Activated T-cell treated with anti-CD3 and anti-CD28 coated beads, Interleukin-2, amount 50 U/mL, for 48 hours (primary cell): ENCODE measurements at regions not wholly inside any gene's neighbourhood (a gene's known extent, or its start where the extent isn't known, plus 50 kb on each side); places are given as distances from the start of the nearest gene placed in this dataset.
"Not testable (repeated sequence)": the region's sequence is repeated elsewhere in the genome, so short reads cannot be mapped to it uniquely, and the experiment has no call there.

Experiments
- DNase-seq, 2 experiments: peaks; one replicate each; pipeline ENCODE4 v3.0.0-alpha.2; 2020

DNA sequence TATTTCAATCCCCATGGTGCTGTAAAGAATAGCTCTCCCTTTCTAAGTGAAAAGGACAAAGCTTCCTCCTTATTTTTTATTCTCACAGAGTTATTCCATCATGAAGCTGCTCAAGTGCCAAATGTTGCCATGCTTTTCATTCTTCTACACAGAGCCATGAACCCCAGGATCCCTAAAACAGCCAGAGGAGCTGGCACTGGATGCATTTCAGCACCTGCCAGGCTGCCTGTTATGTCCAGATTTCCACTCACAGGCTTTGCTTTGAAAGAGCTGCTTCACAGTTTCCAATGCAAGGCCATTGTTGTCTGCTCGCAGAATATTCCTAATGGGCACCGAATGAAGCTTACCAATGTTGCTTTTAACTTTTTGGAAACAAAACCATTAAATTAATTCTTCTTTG, 256.2 kb upstream of the NPSR1 start:
- no peak for DNase-seq

DNA sequence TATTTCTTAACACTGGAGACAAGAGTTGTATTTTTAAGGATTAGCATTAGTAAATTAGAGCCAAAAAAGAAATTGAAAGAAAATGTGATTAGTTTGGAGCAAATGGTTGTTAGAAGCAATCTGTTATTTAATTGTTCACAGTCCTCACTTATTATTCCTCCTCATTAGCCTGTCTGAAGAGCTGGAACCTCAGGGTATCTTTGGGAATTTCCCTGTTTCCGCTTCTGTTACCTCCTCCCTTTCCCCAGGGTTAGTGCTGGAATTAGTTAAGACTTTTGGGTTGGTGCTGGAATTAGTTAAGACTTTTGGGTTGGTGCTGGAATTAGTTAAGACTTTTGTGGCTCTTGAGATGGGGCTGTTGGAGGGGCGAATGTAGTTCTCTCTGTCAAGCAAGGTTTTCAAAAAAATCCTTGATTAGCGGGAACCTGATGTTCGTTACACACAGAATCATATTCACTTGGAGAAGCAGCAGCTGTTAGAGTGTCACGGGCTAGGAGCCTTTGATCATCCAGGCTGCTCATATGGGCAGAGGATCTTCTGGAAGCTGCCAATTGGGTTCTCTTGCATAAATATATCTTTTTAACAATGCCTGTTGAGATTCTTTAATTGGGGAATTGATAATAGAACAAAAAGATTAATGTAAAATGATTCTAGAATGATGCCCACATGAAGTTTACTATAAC, 251.0 kb upstream of the NPSR1 start:
- no peak for DNase-seq

- no peak for DNase-seq
Measured at GRCh38 chr7:34407586-34407985, 250.4 kb upstream of the NPSR1 start.

DNA sequence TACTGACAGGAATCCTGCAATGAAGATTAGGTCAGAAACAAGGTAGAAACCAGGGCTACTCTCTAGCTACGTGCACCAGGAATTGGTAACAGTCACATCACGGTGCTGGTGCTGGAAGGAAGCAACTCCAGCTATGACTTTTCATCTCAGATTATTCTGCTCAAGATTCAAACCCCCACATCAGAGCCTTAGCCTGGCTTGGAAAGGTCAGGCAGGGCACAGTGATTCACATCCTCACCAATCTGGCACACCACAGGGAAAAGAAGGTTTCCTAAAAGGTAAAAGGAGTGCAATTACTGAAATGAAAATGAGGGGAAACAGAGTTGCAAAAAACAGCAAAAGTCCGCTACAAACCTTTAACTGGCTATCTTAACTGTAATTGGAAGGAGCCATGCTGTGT, 240.2 kb upstream of the NPSR1 start:
- no peak for DNase-seq

GRCh38 chr7:34421526-34421925, 236.5 kb upstream of the NPSR1 start:
- DNase-seq, result no peak

DNA sequence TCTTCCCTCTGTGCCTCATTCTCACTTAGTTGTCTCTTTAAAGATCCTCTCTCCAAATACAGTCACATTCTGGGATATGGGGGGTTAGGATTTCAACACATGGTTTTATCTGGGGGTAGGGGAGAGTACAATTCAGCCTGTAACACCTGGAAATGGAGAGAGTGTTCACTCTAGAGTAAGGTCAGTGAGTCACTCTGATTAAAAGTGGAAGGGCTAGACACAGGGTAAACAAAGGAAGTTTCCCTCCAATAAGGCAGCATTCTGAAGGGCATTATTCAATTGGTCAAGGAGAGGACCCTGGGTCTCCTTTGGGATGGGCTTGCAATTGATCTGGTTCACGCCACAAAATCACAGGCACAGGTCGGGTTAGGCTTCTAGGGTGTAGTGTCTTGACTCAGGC, 232.8 kb upstream of the NPSR1 start:
- DNase-seq, result no peak

GRCh38 chr7:34425631-34426384, 232.2 kb upstream of the NPSR1 start:
- DNase-seq, result no peak

DNA sequence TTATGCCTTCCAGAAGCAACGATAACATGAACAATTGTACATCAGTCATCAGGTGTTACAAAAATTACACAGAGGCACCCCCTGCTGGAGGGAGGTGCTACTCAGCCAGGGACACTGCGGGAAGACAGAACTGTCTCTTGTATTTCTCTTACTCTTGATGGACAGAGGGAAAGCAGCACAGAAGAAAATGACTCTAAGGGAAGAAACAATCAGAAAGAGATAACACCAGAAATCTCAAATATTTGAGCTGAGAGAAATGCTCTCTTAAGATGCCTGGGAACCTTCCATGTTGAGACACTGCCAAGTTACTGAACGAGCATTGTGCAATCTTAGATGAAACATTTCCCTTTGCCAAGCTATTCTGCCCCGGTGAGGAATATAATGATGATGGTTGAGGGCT, 227.6 kb upstream of the NPSR1 start:
- no peak for DNase-seq

DNA sequence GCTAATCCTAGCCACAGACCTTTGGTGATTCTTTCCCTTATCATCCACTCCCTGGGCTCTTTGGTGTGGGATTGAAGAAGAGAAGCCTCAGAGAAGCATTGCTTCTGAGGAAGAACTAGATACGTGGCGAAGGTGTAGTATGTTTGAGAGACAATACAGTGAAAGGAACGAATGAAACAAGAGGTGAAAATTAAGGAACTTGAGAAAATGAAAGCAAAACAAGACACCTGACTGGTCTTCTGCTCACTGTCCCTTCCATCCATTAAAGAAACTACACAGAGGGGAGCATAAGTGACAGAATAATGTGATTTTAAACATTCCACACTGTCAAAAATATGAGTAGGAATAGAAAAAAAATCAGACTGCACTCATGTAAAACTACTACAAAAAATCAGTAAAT, 219.6 kb upstream of the NPSR1 start:
- no peak for DNase-seq

DNA sequence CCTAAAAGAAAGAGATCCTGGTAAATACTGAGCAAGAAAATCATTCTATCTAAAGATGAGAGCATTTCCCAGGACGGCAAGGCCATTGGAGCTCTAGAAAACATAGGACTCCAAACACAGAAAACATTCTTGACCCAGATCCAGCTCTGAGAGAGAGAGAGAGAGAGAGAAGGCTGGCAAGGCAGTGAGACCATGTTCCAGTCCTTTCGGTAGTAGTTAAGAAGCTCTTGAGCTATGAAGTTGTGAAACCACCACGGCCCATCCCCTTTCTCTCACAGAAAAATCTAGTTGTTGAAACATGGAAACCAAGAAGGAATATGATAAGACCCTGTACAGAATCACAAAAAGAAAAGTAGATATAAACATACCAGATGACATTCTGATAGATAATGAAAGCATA, 212.4 kb upstream of the NPSR1 start:
- no peak for DNase-seq

- DNase-seq, result not testable (repeated sequence)
Measured at GRCh38 chr7:34448531-34448930, 209.5 kb upstream of the NPSR1 start.

DNA sequence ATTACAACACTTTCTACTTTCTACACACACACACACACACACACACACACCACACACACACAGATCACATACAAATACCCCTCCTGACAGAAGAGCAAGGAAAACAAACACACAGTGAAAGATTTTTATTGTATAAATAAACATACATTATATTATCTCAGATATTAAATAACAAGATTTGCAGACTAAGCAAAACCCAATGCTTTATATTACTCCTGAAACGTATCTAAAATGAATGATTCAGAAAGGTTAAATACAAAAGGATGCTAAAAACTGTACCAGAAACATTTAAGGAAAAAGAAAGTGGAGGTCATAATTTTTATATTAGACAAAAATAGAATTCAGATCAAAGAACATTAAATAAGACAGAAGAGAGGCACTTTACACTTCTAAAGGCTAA, 208.3 kb upstream of the NPSR1 start:
- no peak for DNase-seq

- no peak for DNase-seq
Measured at GRCh38 chr7:34451183-34451582, 206.8 kb upstream of the NPSR1 start.

DNA sequence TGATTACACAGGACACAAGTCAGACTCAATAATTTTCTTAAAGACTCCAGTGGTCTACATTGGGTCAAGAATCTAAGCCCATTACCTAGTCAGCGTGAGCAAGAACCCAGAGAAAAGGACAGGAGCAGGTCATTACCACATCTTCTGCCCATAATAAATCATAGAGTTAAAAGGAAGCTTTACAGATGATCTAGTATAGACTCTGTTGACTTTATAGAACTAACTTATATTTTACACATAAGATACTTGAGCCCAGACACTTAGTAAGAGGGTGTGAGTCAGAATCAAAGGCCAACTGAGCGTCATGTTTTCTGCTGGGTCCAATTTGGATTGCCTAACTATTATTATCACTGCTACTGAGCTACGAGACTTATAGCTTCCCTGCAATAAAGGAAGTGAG, 206.1 kb upstream of the NPSR1 start:
- DNase-seq, result no peak

DNA sequence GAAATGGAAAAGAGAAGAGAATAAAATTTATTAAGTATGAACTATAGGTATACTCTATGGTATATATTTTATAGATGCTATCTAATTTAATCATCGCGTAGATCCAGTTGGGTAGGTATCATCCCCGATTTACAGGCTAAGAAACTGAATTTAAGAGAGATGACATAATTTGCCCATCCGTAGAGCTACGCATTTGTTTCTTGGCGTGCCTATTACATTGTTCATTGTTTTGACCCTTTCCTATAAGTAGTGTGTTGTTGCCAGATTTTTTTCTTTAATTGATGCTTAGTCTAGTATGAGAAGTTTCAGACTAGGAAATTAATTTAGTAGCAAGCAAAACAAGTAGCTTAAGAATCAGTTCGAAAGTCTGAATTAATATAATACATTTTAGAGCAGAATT, 205.7 kb upstream of the NPSR1 start:
- no peak for DNase-seq

GRCh38 chr7:34453150-34453549, 204.9 kb upstream of the NPSR1 start:
- no peak for DNase-seq

DNA sequence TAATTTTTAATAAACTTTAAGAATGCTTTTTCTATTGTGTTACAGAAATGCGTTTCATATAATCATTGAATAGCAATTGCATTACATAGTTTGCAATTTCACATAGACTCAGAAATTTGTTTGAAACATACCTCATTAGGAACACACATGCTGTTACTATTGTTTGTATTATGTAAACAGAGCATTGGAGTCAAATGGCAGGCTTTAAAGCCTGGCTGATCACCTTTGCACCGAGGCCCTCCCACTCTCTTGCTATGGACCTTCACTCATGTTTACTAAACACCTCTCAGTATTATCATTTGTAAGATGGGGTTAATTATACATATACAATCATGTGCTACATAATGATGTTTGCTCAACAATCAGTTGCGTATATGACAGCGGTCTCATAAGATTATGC, 203.6 kb upstream of the NPSR1 start:
- DNase-seq, result no peak

- DNase-seq, result no peak
Measured at GRCh38 chr7:34457329-34457728, 200.7 kb upstream of the NPSR1 start.

DNA sequence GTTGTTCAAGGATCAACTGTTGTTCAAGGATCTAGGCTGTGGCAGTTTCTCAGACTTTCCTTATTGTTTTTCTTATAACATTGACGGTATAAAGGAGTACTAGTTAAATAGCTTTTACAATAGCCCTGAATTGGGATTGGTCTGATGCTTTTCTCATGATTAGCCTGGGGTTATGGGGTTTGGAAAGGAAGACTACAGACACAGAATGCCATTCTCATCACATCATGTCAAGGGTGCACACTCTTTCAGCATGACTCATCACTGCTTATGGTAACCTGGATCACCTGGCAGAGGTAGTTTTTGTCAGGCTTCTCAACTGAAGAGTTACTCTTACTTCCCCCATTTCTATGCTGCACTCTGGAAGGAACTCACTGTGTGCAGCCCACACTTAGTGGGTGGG, 194.2 kb upstream of the NPSR1 start:
- no peak for DNase-seq

DNA sequence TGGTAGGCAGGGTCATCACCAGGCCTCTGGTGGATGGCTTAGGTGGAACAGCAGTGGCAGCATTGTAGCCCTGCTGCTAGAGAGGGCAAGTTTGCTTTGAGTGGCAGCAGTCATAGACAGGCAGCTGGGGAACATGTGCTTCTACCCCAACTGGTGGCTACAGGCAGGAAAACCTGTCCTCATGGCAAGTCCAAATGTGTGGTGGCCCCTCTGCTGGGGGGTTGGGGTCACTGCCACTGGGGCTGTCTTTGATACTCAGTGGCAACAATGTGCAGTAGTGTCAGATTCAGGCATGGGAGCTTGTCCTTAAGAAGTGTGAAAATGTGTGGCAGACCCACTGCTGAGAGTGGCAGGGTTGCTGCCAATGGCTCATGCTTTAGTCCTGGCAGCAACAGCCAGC, 186.2 kb upstream of the NPSR1 start:
- DNase-seq, result no peak

DNA sequence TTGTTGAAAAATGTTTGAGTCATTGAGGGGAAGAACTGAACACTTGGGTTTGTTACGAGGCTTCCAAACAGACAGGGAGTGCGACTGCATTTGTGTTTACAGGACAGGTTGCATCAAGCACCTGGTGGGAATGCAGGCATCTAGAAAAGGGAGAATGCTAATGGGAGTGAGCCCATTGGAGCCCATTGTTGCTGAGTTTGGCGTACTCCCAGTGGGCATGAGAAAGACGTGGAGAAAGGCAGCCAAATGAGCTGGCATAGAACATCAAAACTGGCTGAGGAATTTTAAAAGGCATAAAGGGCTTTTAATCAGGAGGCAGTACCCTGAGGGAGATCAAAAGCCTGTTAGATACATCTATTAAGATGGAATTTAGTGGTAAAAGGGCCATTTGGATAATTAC, 171.6 kb upstream of the NPSR1 start:
- no peak for DNase-seq

DNA sequence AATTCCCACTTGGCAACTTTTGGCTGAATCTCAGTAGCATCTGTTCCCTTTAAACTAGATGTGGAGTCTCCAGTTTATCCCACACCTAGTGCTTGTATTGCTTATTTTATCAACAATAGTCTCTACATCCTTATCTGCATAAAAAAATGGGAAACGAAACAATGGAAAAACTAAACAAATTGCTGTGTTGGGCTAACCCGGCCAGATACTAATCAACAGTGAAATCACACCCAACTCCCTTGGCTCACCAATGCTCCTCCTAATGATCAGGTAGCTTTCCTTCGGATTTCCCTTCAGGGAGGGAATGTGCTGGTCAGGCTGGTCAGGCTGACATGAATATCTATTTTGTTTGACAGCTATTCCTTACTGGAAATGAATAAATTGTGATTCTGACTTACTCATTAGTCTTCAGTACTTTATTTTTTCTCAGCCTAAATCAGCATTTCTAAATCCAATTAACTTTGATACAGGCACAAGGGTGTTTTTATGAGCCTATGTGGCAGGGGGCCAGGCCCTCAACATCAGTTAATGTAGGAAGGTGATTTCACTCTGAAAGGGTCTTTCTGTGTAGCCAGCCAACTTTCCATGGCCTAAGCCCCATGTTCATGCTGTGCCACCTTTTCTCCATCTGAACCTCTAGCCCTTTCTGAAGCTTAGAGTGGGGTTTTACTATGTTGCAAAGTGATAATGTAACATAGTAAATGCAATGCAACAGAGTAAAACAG, 170.5 kb upstream of the NPSR1 start:
- DNase-seq, result no peak

DNA sequence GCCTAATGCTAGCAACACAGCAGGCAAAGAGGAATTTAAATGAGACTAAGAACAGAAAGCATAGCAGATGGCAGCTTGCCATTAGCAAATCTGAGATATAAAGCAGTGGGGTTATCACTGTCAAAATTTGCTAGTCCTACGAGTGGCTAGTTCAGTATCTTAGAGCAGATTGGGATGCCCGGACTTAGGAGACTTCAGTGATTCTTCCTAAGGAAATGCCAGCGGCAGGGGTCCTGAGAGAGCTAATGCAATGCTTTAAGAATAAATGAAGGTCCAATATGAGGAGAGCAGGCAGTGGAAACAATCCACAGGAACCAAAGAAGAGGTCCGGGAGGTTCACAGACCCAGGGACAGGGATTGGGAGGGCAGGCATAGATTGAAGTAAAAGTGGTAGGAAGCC, 169.3 kb upstream of the NPSR1 start:
- no peak for DNase-seq

- no peak for DNase-seq
Measured at GRCh38 chr7:34491899-34492298, 166.1 kb upstream of the NPSR1 start.
